ENCODE measurements at regions not wholly inside any gene's neighbourhood (a gene's known extent, or its start where the extent isn't known, plus 50 kb on each side); places are given as distances from the start of the nearest gene placed in this dataset.

GRCh38 chr7:131010717-131011431 lies 276.9 kb upstream of the KLF14 start:
- TF ChIP-seq, protein P1, sequence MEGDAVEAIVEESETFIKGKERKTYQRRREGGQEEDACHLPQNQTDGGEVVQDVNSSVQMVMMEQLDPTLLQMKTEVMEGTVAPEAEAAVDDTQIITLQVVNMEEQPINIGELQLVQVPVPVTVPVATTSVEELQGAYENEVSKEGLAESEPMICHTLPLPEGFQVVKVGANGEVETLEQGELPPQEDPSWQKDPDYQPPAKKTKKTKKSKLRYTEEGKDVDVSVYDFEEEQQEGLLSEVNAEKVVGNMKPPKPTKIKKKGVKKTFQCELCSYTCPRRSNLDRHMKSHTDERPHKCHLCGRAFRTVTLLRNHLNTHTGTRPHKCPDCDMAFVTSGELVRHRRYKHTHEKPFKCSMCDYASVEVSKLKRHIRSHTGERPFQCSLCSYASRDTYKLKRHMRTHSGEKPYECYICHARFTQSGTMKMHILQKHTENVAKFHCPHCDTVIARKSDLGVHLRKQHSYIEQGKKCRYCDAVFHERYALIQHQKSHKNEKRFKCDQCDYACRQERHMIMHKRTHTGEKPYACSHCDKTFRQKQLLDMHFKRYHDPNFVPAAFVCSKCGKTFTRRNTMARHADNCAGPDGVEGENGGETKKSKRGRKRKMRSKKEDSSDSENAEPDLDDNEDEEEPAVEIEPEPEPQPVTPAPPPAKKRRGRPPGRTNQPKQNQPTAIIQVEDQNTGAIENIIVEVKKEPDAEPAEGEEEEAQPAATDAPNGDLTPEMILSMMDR (IDR thresholded peaks at IDR 0.05; ENCODE audit: low read length) = no peak
- TF ChIP-seq EZH2 (optimal IDR thresholded peaks at IDR 0.05; ENCODE audit: low read depth, low read length) (no peak), EZH2phosphoT487 (IDR thresholded peaks at IDR 0.05; ENCODE audit: low read length) (no peak)
